GM21786 (cell line): ENCODE measurements at regions not wholly inside any gene's neighbourhood (a gene's known extent, or its start where the extent isn't known, plus 50 kb on each side); places are given as distances from the start of the nearest gene placed in this dataset.
"Not testable (repeated sequence)": the region's sequence is repeated elsewhere in the genome, so short reads cannot be mapped to it uniquely, and the experiment has no call there.

Source experiments
- ATAC-seq: cut with Tn5 transposase; IDR thresholded peaks from one replicate; pipeline ENCODE4 v1.9.1; 2021; ENCODE audit not compliant: unreplicated experiment

- no peak for ATAC-seq
Observed at GRCh38 chr14:44388306-44388705, 118.8 kb downstream of the FSCB start.

- no peak for ATAC-seq
Observed at GRCh38 chr14:44385906-44386305, 121.2 kb downstream of the FSCB start.

- ATAC-seq, result not testable (repeated sequence)
Observed at GRCh38 chr14:44385296-44385695, 121.8 kb downstream of the FSCB start.

GRCh38 chr14:44384601-44385293 lies 122.3 kb downstream of the FSCB start:
- ATAC-seq, result not testable (repeated sequence)

GRCh38 chr14:44384093-44384492 lies 123.0 kb downstream of the FSCB start:
- ATAC-seq, result no peak

GRCh38 chr14:44383636-44384035 lies 123.4 kb downstream of the FSCB start:
- ATAC-seq, result no peak

- ATAC-seq, result no peak
Observed at GRCh38 chr14:44379292-44379977, 127.6 kb downstream of the FSCB start.

- no peak for ATAC-seq
Observed at GRCh38 chr14:44374906-44375305, 132.2 kb downstream of the FSCB start.

GRCh38 chr14:44372807-44373489 lies 134.1 kb downstream of the FSCB start:
- no peak for ATAC-seq

- no peak for ATAC-seq
Observed at GRCh38 chr14:44372231-44372630, 134.9 kb downstream of the FSCB start.

GRCh38 chr14:44370727-44371126 lies 136.4 kb downstream of the FSCB start:
- ATAC-seq, result no peak

- no peak for ATAC-seq
Observed at GRCh38 chr14:44369401-44370123, 137.5 kb downstream of the FSCB start.

GRCh38 chr14:44361083-44361482 lies 146.0 kb downstream of the FSCB start:
- no peak for ATAC-seq

- ATAC-seq, result no peak
Observed at GRCh38 chr14:44353805-44354204, 153.3 kb downstream of the FSCB start.

GRCh38 chr14:44352201-44352600 lies 154.9 kb downstream of the FSCB start:
- no peak for ATAC-seq

- ATAC-seq, result no peak
Observed at GRCh38 chr14:44347316-44347715, 159.8 kb downstream of the FSCB start.

GRCh38 chr14:44341116-44341515 lies 166.0 kb downstream of the FSCB start:
- ATAC-seq, result no peak

- ATAC-seq, result no peak
Observed at GRCh38 chr14:44339862-44340261, 167.2 kb downstream of the FSCB start.

- ATAC-seq, result no peak
Observed at GRCh38 chr14:44339231-44339630, 167.9 kb downstream of the FSCB start.

- ATAC-seq, result no peak
Observed at GRCh38 chr14:44317441-44317746, 189.7 kb downstream of the FSCB start.

GRCh38 chr14:44316647-44317440 lies 190.2 kb downstream of the FSCB start:
- ATAC-seq, result peak; percentile 91
